Choroid plexus epithelial cell (primary cell): ENCODE measurements at regions not wholly inside any gene's neighbourhood (a gene's known extent, or its start where the extent isn't known, plus 50 kb on each side); places are given as distances from the start of the nearest gene placed in this dataset.
A peak's percentile ranks its signal among the peaks of the same experiment; 100 is the strongest.

Experiments
- DNase-seq: peaks from one replicate; pipeline ENCODE4 v3.0.0-alpha.2; 2010; ENCODE audit warnings: low read depth
- H3K4me3 ChIP-seq: 2 replicates; pipeline ENCODE4 v1.5.1; 2011; ENCODE audit warnings: low read depth, mild to moderate bottlenecking, control low read depth, low read length, moderate library complexity
- TF ChIP-seq, protein P1 (sequence below): conservative IDR thresholded peaks from 2 replicates; pipeline ENCODE4 v1.5.1; 2011; ENCODE audit warnings: low read depth, mild to moderate bottlenecking, control low read depth, inconsistent platforms, low read length, moderate library complexity

DNA sequence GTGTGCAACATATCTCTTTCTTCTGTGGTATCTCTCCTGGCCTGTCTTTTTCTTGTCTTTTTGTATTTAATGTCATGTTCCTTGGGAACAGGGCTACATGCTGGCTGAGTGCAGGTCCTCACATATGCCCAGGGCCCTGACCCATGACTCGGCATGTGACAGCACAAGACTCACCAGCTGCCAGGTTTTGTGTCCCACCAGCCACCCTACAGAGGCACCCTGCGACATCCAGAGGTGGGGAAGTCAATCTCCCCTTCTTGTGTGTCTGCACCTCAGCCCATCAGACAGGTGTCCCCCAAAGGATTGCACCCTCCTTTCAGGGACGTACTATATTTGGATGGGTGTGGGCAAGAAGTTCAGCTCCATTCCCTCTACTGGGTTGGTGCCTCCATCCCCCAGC is 576.3 kb downstream of the RNF144B start:
- TF ChIP-seq, protein P1, sequence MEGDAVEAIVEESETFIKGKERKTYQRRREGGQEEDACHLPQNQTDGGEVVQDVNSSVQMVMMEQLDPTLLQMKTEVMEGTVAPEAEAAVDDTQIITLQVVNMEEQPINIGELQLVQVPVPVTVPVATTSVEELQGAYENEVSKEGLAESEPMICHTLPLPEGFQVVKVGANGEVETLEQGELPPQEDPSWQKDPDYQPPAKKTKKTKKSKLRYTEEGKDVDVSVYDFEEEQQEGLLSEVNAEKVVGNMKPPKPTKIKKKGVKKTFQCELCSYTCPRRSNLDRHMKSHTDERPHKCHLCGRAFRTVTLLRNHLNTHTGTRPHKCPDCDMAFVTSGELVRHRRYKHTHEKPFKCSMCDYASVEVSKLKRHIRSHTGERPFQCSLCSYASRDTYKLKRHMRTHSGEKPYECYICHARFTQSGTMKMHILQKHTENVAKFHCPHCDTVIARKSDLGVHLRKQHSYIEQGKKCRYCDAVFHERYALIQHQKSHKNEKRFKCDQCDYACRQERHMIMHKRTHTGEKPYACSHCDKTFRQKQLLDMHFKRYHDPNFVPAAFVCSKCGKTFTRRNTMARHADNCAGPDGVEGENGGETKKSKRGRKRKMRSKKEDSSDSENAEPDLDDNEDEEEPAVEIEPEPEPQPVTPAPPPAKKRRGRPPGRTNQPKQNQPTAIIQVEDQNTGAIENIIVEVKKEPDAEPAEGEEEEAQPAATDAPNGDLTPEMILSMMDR, result no peak
- H3K4me3 ChIP-seq, result no peak overlapping the region

DNA sequence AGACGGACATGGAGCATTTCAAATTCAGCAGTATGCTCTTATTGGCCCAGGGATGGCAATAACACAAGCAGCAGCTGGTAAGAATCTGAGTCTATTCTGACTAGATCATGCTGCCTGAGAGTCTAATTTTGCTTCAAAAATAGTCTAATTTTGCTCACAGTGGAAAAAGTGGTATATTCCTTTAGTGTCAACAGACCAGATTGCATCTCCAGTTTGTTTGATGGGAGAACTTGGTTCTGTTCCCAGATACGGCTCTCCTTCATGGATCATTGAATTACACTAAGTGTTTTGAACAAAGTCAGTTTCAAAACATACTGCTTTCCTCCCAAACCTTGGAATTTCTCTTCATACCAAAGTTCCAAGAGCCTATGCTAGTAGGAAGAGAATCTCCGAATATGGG is 586.1 kb downstream of the RNF144B start:
- no peak overlapping the region for H3K4me3 ChIP-seq
- TF ChIP-seq, protein P1, result no peak
- DNase-seq, result no peak

More for the DNA sequence above, 576.3 kb downstream of the RNF144B start:
- DNase-seq, result no peak

DNA sequence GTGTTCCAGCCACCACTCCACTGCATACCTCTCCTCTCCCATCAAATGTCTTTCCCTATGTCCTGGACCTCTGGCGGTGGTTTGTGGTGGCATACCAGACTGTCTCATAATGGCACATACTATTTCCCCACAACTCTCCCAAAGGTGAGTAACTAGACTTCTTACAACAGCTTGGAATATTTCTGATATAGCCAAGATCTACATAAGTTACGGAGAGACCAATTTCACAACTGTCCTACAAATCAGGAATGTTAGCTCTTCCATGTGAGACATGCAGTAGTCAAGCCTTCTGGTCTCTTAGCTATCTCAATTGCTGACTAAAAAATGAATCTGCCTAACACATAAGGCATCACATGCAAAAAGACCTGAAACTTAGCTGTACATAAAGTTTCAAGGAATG is 588.9 kb downstream of the RNF144B start:
- TF ChIP-seq, protein P1, result no peak
- no peak for DNase-seq
- no peak overlapping the region for H3K4me3 ChIP-seq

DNA sequence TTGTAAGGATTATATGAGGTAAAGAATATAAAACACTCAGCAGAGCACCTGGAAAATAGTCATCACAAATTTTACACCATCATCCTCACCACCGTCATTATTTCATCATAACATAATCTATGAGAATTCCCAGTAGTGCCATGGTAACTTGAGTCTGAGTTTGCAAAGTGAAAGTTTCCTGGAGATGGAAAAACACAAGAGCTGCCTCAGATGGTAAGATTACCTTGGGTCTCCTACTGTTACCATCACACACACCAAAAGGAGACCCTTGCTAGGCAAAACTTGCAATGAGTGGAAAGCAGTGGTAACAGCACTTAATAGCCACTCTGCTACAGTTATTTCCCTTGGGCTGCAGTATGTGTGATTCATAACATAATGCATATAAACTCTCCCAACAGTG is 589.8 kb downstream of the RNF144B start:
- no peak for DNase-seq
- H3K4me3 ChIP-seq, result no peak overlapping the region
- TF ChIP-seq, protein P1, result no peak

DNA sequence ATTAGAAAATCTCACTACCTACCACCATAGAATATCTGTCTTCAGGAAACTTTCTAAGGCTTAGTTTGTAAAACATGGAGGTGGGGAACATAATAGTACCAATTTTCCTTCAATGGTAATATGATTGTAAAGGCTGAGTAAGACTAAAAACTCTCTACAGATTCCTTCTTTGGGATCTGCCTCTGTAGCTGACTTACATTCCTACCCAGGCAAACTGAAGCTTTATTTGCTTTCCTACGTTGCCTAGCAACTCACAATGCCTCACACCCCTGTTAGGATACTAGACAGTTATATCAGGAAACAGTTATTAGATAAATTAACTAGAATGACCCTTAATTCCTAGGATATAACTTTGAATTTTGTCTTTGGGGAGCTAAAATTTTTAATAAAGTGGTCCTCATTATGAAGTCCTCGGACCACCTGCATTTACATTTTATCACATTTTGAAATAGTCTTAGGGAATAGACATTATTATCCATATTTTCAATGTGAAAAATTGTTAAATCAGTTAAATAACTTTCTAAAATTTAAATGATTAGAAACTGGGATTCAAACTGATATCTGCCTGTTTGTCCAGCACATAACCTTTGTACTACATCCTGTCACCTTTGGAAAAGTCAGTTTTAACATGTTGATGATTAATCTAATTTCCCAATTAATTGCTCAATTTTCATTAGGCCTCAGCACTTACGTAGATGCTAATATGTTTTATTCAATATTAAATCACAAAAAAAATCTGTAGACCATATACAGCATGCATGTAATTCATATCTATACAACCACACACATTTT is 591.4 kb downstream of the RNF144B start:
- TF ChIP-seq, protein P1, result no peak
- peak; percentile 26 for DNase-seq
- H3K4me3 ChIP-seq, result no peak overlapping the region

DNA sequence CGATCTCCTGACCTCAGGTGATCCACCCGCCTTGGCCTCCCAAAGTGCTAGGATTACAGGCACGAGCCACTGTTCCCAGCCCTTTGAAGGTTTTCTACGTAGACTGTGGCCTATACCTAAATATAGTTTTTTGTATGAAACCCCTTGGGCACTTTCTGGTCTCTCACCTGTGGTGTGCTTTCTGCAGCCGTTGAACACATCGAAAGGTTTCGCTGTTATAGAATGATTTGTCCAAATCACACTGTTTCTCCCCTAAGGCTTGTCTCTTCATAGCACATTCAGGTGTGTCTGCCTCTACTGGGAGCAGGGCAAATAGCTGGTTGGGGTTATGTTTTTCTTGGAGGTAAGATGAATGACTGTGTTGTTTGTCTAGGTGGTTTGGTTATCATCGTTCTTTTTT is 597.9 kb downstream of the RNF144B start:
- DNase-seq, result no peak
- H3K4me3 ChIP-seq, result no peak overlapping the region
- TF ChIP-seq, protein P1, result no peak

DNA sequence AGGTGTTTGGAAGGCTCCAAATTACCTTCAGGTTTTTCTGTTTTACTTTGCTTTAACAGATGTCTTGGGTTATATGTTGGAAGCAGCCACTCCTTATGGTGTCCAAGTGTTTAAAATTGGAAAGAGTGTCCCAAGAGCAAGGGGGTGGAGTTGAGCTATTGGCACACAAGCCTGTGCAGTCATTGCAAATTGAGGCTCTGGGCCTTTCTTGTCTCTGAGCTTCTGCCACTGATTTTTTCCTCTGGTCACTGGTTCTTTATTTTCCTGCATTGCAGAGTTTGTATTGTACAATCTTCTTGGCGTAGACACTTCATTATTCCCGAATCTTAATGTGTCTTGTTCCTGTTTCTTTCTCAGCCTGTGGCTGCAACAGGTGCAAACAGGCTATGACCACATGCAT is 598.8 kb downstream of the RNF144B start:
- no peak for DNase-seq
- no peak overlapping the region for H3K4me3 ChIP-seq
- TF ChIP-seq, protein P1, result no peak
